WTC11 (cell line): ENCODE measurements at regions not wholly inside any gene's neighbourhood (a gene's known extent, or its start where the extent isn't known, plus 50 kb on each side); places are given as distances from the start of the nearest gene placed in this dataset.

ENCODE experiments used
- ATAC-seq: fragments of 200-7000 bp; cut with Tn5 transposase; 2 replicates; pipeline ENCODE4 v1.10.0; 2021; ENCODE audit warnings: mild to moderate bottlenecking, moderate library complexity
- CTCF ChIA-PET: fragments of 300-600 bp; sonication (Branson Sonifier 250); formaldehyde crosslinking; loops from one replicate; lab custom pipeline; 2021; ENCODE audit warnings: antibody characterized with exemption; lab: Charles Lee
- POLR2A ChIA-PET: fragments of 350-600 bp; sonication (Branson Sonifier 250); formaldehyde crosslinking; loops from one replicate; lab custom pipeline; 2021; ENCODE audit warnings: antibody characterized with exemption; lab: Charles Lee
- DNase-seq: peaks from one replicate; pipeline ENCODE4 v3.0.0; 2021; ENCODE audit warnings: low spot score
- H3K27ac Mint-ChIP-seq: 2 replicates; pipeline ENCODE4 v1.8.0; 2021; ENCODE audit warnings: mixed read lengths
- H3K27me3 Mint-ChIP-seq: 2 replicates; pipeline ENCODE4 v1.8.0; 2021; ENCODE audit warnings: low read depth, mild to moderate bottlenecking, moderate library complexity, mixed read lengths
- H3K36me3 Mint-ChIP-seq: 2 replicates; pipeline ENCODE4 v1.8.0; 2021; ENCODE audit warnings: mixed read lengths
- H3K4me1 Mint-ChIP-seq: 2 replicates; pipeline ENCODE4 v1.8.0; 2022; ENCODE audit warnings: mixed read lengths
- H3K4me3 Mint-ChIP-seq: 2 replicates; pipeline ENCODE4 v1.8.0; 2021; ENCODE audit warnings: mild to moderate bottlenecking, moderate library complexity, mixed read lengths
- H3K9me3 Mint-ChIP-seq: 2 replicates; pipeline ENCODE4 v1.8.0; 2021; ENCODE audit warnings: mixed read lengths
- CBFB ChIP-seq: sonication (generic); formaldehyde crosslinking; IDR thresholded peaks from 2 replicates; pipeline ENCODE4 v1.8.1; 2022; ENCODE audit warnings: mild to moderate bottlenecking, low read depth, missing genetic modification reagents
- ELF4 ChIP-seq: sonication (generic); formaldehyde crosslinking; IDR thresholded peaks from 2 replicates; pipeline ENCODE4 v1.8.1; 2022; ENCODE audit warnings: low read depth, mild to moderate bottlenecking, moderate library complexity, missing genetic modification reagents
- EMX1 ChIP-seq: fragments of 250-450 bp; sonication (Bioruptor Pico); IDR thresholded peaks from 2 replicates; pipeline ENCODE4 v1.8.0; 2021; ENCODE audit warnings: mild to moderate bottlenecking
- IRF2 ChIP-seq: sonication (generic); formaldehyde crosslinking; IDR thresholded peaks from 2 replicates; pipeline ENCODE4 v1.8.0; 2022; ENCODE audit warnings: low read depth, missing genetic modification reagents, borderline replicate concordance
- KAT7 ChIP-seq: sonication (generic); formaldehyde crosslinking; IDR thresholded peaks from 2 replicates; pipeline ENCODE4 v1.8.1; 2023; ENCODE audit warnings: missing genetic modification reagents, mild to moderate bottlenecking, borderline replicate concordance
- MYBL2 ChIP-seq: sonication (generic); formaldehyde crosslinking; IDR thresholded peaks from 2 replicates; pipeline ENCODE4 v1.8.1; 2023; ENCODE audit warnings: mild to moderate bottlenecking, moderate library complexity, missing genetic modification reagents
- NR1H2 ChIP-seq: sonication (generic); formaldehyde crosslinking; IDR thresholded peaks from 2 replicates; pipeline ENCODE4 v1.9.0; 2021; ENCODE audit warnings: mild to moderate bottlenecking, moderate library complexity, missing genetic modification reagents
- PRRX2 ChIP-seq: fragments of 250-450 bp; sonication (Bioruptor Pico); IDR thresholded peaks from 2 replicates; pipeline ENCODE4 v1.8.0; 2021; ENCODE audit warnings: mild to moderate bottlenecking
- RELA ChIP-seq: sonication (generic); formaldehyde crosslinking; IDR thresholded peaks from 2 replicates; pipeline ENCODE4 v1.8.1; 2022; ENCODE audit warnings: missing genetic modification reagents, mild to moderate bottlenecking, borderline replicate concordance
- SMAD4 ChIP-seq: sonication (generic); formaldehyde crosslinking; IDR thresholded peaks from 2 replicates; pipeline ENCODE4 v1.8.0; 2022; ENCODE audit warnings: mild to moderate bottlenecking, missing genetic modification reagents
- TEAD1 ChIP-seq: sonication (generic); formaldehyde crosslinking; IDR thresholded peaks from 2 replicates; pipeline ENCODE4 v1.8.0; 2022; ENCODE audit warnings: mild to moderate bottlenecking, missing genetic modification reagents
- TEAD4 ChIP-seq: sonication (generic); formaldehyde crosslinking; IDR thresholded peaks from 2 replicates; pipeline ENCODE4 v1.8.0; 2022; ENCODE audit warnings: mild to moderate bottlenecking, missing genetic modification reagents
- ZNF396 ChIP-seq: fragments of 250-450 bp; sonication (Bioruptor Pico); IDR thresholded peaks from 2 replicates; pipeline ENCODE4 v1.8.0; 2021; ENCODE audit warnings: mild to moderate bottlenecking, moderate library complexity, borderline replicate concordance
- ZNF416 ChIP-seq: fragments of 250-450 bp; sonication (Bioruptor Pico); IDR thresholded peaks from 2 replicates; pipeline ENCODE4 v1.9.0; 2021; ENCODE audit warnings: mild to moderate bottlenecking, inconsistent platforms
- ZNF423 ChIP-seq: fragments of 250-450 bp; sonication (Bioruptor Pico); IDR thresholded peaks from 2 replicates; pipeline ENCODE4 v2.1.2; 2022; ENCODE audit warnings: mild to moderate bottlenecking, moderate library complexity
- TF ChIP-seq, protein P1 (sequence below): sonication (generic); formaldehyde crosslinking; conservative IDR thresholded peaks from 2 replicates; pipeline ENCODE4 v1.8.1; 2023; ENCODE audit warnings: mild to moderate bottlenecking, low read depth, missing genetic modification reagents, moderate library complexity
- TF ChIP-seq, protein P2 (sequence below): sonication (generic); formaldehyde crosslinking; IDR thresholded peaks from 2 replicates; pipeline ENCODE4 v1.8.0; 2022; ENCODE audit warnings: mild to moderate bottlenecking, missing genetic modification reagents
- TF ChIP-seq, protein P3 (sequence below): sonication (generic); formaldehyde crosslinking; IDR thresholded peaks from 2 replicates; pipeline ENCODE4 v1.8.1; 2023; ENCODE audit warnings: mild to moderate bottlenecking, missing genetic modification reagents, borderline replicate concordance
- TF ChIP-seq, protein P4 (sequence below): sonication (generic); formaldehyde crosslinking; IDR thresholded peaks from 2 replicates; pipeline ENCODE4 v1.8.0; 2022; ENCODE audit warnings: mild to moderate bottlenecking, missing genetic modification reagents
- TF ChIP-seq, protein P5 (sequence below): fragments of 250-450 bp; sonication (Bioruptor Pico); IDR thresholded peaks from 2 replicates; pipeline ENCODE4 v1.8.0; 2021; ENCODE audit warnings: mild to moderate bottlenecking
- TF ChIP-seq, protein P6 (sequence below): sonication (generic); formaldehyde crosslinking; IDR thresholded peaks from 2 replicates; pipeline ENCODE4 v1.8.1; 2022; ENCODE audit warnings: mild to moderate bottlenecking, missing genetic modification reagents, moderate library complexity, borderline replicate concordance
- TF ChIP-seq, protein P7 (sequence below): sonication (generic); formaldehyde crosslinking; IDR thresholded peaks from 2 replicates; pipeline ENCODE4 v1.8.0; 2023; ENCODE audit warnings: missing genetic modification reagents

DNA sequence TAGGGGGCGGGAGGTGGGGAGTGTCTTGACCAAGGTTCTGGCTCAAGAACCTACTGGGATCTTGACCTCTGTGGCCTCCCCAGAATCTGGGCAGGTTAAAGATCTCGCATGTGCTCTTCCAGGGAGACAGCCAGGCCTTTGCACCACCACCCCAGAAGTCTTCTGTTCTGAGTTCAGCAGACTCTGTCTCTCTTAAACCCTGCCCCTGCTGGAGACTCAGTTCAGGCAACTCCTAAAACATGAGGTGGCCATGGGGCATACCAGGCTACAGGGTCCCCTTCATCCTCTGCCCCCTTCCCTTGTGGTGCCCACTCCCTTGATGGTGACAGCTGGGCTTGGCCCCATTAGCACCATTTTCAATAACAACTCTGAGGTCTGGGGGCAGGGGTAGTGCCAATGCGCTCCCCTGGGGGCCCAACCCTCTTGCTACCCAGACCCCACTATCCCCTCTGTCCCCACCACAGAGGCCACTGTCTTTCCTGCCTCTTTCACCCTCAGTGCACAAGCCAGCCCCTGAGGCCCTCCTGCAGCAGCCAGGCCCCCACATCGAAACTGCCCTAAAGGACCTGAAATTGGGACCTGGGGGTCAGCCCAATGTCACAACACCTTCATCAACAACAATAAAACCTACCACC lies 132.7 kb upstream of the RUNX3 start:
- Mint-ChIP-seq H3K27me3 (no peaks in the 10 kb centered on the region), H3K36me3 (no peaks in the 10 kb centered on the region), H3K27ac (no peak overlapping the region), H3K9me3 (no peaks in the 10 kb centered on the region), H3K4me3 (no peak overlapping the region), H3K4me1 (peaks cover 14% of the 10 kb centered on the region)
- TF ChIP-seq CBFB (CRISPR knock-in tag): no peak
- TF ChIP-seq ZNF396: no peak
- no peak for TF ChIP-seq TEAD1
- TF ChIP-seq, protein P1, sequence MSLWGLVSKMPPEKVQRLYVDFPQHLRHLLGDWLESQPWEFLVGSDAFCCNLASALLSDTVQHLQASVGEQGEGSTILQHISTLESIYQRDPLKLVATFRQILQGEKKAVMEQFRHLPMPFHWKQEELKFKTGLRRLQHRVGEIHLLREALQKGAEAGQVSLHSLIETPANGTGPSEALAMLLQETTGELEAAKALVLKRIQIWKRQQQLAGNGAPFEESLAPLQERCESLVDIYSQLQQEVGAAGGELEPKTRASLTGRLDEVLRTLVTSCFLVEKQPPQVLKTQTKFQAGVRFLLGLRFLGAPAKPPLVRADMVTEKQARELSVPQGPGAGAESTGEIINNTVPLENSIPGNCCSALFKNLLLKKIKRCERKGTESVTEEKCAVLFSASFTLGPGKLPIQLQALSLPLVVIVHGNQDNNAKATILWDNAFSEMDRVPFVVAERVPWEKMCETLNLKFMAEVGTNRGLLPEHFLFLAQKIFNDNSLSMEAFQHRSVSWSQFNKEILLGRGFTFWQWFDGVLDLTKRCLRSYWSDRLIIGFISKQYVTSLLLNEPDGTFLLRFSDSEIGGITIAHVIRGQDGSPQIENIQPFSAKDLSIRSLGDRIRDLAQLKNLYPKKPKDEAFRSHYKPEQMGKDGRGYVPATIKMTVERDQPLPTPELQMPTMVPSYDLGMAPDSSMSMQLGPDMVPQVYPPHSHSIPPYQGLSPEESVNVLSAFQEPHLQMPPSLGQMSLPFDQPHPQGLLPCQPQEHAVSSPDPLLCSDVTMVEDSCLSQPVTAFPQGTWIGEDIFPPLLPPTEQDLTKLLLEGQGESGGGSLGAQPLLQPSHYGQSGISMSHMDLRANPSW (CRISPR knock-in tag): no peak
- no peak for TF ChIP-seq ELF4 (CRISPR knock-in tag)
- TF ChIP-seq, protein P2, sequence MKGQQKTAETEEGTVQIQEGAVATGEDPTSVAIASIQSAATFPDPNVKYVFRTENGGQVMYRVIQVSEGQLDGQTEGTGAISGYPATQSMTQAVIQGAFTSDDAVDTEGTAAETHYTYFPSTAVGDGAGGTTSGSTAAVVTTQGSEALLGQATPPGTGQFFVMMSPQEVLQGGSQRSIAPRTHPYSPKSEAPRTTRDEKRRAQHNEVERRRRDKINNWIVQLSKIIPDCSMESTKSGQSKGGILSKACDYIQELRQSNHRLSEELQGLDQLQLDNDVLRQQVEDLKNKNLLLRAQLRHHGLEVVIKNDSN (CRISPR knock-in tag): no peak
- TF ChIP-seq TEAD4 (CRISPR knock-in tag): no peak
- ChIA-PET POLR2A (no interaction called here), CTCF (no interaction called here)
- DNase-seq (no peak), ATAC-seq (no peak)

DNA sequence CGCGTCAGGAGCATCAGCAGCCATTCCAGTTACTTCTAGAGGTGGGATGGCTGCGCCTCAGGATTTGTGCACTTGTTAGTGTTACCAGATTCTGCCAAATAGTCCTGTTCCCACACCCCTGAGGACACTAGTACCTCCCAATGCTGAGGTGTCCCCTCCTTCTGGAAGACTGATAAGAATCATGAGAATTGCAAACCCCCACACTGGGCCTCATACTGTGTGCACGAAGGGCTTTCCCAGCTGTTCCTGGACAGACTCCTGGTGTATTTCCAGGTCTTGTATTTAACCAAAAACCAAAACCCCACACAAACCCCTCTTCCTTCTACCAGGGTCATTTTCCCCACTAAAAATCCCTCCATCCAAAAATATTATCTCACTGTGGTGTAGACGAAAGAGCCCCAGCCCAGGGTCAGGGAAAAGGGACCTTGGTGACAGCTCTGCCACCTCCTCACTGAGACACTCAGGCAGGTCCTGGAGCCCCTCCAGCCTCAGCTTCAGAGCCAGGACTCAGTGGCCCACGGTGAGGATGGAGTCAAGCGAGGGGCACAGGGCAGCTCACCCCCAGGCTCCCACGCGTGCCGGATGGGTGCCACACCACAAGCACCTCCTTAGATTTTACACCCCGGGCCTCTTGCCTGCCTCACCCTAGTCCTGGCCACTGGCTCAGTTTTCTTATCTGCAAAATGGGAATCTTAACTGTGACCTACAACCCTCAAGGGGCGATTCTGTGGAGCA lies 131.4 kb upstream of the RUNX3 start:
- Mint-ChIP-seq H3K4me1 (peaks cover 3% of the 10 kb centered on the region), H3K9me3 (no peaks in the 10 kb centered on the region), H3K4me3 (no peak overlapping the region), H3K27ac (no peak overlapping the region; the same call in 1 of the 2 replicates), H3K27me3 (no peaks in the 10 kb centered on the region), H3K36me3 (no peaks in the 10 kb centered on the region)
- no peak for ATAC-seq
- POLR2A ChIA-PET: no interaction called here
- no peak for DNase-seq
- CTCF ChIA-PET: no interaction called here
- TF ChIP-seq, protein P2 (CRISPR knock-in tag): no peak
- TF ChIP-seq ZNF423 (CRISPR knock-in tag): no peak
- TF ChIP-seq, protein P3, sequence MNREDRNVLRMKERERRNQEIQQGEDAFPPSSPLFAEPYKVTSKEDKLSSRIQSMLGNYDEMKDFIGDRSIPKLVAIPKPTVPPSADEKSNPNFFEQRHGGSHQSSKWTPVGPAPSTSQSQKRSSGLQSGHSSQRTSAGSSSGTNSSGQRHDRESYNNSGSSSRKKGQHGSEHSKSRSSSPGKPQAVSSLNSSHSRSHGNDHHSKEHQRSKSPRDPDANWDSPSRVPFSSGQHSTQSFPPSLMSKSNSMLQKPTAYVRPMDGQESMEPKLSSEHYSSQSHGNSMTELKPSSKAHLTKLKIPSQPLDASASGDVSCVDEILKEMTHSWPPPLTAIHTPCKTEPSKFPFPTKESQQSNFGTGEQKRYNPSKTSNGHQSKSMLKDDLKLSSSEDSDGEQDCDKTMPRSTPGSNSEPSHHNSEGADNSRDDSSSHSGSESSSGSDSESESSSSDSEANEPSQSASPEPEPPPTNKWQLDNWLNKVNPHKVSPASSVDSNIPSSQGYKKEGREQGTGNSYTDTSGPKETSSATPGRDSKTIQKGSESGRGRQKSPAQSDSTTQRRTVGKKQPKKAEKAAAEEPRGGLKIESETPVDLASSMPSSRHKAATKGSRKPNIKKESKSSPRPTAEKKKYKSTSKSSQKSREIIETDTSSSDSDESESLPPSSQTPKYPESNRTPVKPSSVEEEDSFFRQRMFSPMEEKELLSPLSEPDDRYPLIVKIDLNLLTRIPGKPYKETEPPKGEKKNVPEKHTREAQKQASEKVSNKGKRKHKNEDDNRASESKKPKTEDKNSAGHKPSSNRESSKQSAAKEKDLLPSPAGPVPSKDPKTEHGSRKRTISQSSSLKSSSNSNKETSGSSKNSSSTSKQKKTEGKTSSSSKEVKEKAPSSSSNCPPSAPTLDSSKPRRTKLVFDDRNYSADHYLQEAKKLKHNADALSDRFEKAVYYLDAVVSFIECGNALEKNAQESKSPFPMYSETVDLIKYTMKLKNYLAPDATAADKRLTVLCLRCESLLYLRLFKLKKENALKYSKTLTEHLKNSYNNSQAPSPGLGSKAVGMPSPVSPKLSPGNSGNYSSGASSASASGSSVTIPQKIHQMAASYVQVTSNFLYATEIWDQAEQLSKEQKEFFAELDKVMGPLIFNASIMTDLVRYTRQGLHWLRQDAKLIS (CRISPR knock-in tag): no peak
- no peak for TF ChIP-seq NR1H2 (CRISPR knock-in tag)
- TF ChIP-seq, protein P4, sequence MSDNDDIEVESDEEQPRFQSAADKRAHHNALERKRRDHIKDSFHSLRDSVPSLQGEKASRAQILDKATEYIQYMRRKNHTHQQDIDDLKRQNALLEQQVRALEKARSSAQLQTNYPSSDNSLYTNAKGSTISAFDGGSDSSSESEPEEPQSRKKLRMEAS (CRISPR knock-in tag): no peak
- TF ChIP-seq, protein P5, sequence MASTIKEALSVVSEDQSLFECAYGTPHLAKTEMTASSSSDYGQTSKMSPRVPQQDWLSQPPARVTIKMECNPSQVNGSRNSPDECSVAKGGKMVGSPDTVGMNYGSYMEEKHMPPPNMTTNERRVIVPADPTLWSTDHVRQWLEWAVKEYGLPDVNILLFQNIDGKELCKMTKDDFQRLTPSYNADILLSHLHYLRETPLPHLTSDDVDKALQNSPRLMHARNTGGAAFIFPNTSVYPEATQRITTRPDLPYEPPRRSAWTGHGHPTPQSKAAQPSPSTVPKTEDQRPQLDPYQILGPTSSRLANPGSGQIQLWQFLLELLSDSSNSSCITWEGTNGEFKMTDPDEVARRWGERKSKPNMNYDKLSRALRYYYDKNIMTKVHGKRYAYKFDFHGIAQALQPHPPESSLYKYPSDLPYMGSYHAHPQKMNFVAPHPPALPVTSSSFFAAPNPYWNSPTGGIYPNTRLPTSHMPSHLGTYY (CRISPR knock-in tag): no peak
- no peak for TF ChIP-seq KAT7 (CRISPR knock-in tag)
- no peak for TF ChIP-seq EMX1
- TF ChIP-seq MYBL2 (CRISPR knock-in tag): no peak
- no peak for TF ChIP-seq ZNF416 (CRISPR knock-in tag)
- no peak for TF ChIP-seq RELA
- TF ChIP-seq, protein P6, sequence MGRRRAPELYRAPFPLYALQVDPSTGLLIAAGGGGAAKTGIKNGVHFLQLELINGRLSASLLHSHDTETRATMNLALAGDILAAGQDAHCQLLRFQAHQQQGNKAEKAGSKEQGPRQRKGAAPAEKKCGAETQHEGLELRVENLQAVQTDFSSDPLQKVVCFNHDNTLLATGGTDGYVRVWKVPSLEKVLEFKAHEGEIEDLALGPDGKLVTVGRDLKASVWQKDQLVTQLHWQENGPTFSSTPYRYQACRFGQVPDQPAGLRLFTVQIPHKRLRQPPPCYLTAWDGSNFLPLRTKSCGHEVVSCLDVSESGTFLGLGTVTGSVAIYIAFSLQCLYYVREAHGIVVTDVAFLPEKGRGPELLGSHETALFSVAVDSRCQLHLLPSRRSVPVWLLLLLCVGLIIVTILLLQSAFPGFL (CRISPR knock-in tag): no peak
- no peak for TF ChIP-seq PRRX2 (CRISPR knock-in tag)
- no peak for TF ChIP-seq IRF2 (CRISPR knock-in tag)
- TF ChIP-seq SMAD4: no peak
- TF ChIP-seq, protein P7, sequence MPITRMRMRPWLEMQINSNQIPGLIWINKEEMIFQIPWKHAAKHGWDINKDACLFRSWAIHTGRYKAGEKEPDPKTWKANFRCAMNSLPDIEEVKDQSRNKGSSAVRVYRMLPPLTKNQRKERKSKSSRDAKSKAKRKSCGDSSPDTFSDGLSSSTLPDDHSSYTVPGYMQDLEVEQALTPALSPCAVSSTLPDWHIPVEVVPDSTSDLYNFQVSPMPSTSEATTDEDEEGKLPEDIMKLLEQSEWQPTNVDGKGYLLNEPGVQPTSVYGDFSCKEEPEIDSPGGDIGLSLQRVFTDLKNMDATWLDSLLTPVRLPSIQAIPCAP (CRISPR knock-in tag): no peak
